DOHH2 (cell line): ENCODE measurements at regions not wholly inside any gene's neighbourhood (a gene's known extent, or its start where the extent isn't known, plus 50 kb on each side); places are given as distances from the start of the nearest gene placed in this dataset.

Experiments used
- EZH2phosphoT487 ChIP-seq: fragments of 200-600 bp; sonication (generic); IDR thresholded peaks from 2 replicates; pipeline ENCODE4 v1.6.1; 2017; ENCODE audit warnings: borderline replicate concordance, mild to moderate bottlenecking, antibody characterized with exemption, low read length, moderate library complexity, mixed read lengths
- TF ChIP-seq, protein P1 (sequence below): fragments of 200-600 bp; sonication (generic); IDR thresholded peaks from one replicate; pipeline ENCODE4 v1.5.1; 2014; ENCODE audit warnings: antibody characterized with exemption, mild to moderate bottlenecking, low read depth, low read length; ENCODE audit not compliant: poor library complexity, severe bottlenecking

DNA sequence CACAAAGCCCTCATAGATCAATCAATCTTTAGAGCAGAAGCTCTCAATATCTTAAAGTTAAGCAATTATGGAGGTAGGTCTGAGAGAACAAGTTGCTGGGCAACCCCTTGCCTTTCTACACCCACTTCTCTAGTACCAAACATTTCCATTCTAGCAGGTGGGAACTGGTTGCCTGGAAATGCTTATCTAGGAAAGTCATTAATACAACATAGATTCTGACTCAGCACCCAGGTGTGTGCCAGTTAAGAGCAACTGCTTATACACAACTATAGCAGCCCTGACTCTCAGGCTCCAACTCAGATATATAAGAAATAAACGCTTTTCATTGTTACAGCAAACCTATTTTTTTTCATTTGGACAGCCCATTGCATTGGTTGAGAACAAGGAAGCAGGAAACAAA lies 237.7 kb downstream of the IRS1 start:
- TF ChIP-seq, protein P1, sequence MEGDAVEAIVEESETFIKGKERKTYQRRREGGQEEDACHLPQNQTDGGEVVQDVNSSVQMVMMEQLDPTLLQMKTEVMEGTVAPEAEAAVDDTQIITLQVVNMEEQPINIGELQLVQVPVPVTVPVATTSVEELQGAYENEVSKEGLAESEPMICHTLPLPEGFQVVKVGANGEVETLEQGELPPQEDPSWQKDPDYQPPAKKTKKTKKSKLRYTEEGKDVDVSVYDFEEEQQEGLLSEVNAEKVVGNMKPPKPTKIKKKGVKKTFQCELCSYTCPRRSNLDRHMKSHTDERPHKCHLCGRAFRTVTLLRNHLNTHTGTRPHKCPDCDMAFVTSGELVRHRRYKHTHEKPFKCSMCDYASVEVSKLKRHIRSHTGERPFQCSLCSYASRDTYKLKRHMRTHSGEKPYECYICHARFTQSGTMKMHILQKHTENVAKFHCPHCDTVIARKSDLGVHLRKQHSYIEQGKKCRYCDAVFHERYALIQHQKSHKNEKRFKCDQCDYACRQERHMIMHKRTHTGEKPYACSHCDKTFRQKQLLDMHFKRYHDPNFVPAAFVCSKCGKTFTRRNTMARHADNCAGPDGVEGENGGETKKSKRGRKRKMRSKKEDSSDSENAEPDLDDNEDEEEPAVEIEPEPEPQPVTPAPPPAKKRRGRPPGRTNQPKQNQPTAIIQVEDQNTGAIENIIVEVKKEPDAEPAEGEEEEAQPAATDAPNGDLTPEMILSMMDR: no peak
- no peak for TF ChIP-seq EZH2phosphoT487
